ENCODE measurements at regions not wholly inside any gene's neighbourhood (a gene's known extent, or its start where the extent isn't known, plus 50 kb on each side); places are given as distances from the start of the nearest gene placed in this dataset.
A peak's percentile ranks its signal among the peaks of the same experiment; 100 is the strongest.

DNA sequence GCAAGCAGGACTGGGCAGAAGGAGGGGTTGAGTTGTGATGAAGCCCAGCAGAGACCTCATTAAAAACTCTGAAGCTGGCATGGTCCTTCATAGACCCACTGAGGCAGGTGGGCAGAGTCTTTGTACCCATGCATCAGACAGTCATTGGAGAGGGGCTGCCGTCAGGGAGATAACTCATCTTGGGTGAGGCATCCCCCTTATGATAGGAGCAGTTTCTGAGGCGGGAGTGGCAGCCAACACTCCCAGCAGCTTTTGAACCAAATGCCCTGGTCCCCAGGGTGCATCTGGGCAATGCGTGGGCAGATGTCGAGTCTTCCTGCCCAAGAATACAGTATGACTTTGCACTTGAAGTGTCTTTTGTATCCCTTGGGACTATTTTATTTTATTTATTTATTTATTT, 68.1 kb downstream of the HTR5A start:
- TF ChIP-seq, protein P1, sequence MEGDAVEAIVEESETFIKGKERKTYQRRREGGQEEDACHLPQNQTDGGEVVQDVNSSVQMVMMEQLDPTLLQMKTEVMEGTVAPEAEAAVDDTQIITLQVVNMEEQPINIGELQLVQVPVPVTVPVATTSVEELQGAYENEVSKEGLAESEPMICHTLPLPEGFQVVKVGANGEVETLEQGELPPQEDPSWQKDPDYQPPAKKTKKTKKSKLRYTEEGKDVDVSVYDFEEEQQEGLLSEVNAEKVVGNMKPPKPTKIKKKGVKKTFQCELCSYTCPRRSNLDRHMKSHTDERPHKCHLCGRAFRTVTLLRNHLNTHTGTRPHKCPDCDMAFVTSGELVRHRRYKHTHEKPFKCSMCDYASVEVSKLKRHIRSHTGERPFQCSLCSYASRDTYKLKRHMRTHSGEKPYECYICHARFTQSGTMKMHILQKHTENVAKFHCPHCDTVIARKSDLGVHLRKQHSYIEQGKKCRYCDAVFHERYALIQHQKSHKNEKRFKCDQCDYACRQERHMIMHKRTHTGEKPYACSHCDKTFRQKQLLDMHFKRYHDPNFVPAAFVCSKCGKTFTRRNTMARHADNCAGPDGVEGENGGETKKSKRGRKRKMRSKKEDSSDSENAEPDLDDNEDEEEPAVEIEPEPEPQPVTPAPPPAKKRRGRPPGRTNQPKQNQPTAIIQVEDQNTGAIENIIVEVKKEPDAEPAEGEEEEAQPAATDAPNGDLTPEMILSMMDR (IDR thresholded peaks at IDR 0.05) = no peak
- TF ChIP-seq EP300 (IDR thresholded peaks at IDR 0.05) (no peak), POLR2A (IDR thresholded peaks at IDR 0.05; ENCODE audit: low read depth) (no peak), POLR2AphosphoS5 (IDR thresholded peaks at IDR 0.05) (no peak)
- H3K9me3 ChIP-seq = no peaks in the 10 kb centered on the region
- no peaks in the 10 kb centered on the region for H3K4me1 ChIP-seq
- intact Hi-C loops (cut with DNase I) = no loop called here
- H3K27ac ChIP-seq (replicated peaks in 1 of 4) = no peak overlapping the region
- 95% methylated on average over 4 of the region's 4 CpGs for WGBS
- no peaks in the 10 kb centered on the region for H3K36me3 ChIP-seq
- no peak overlapping the region for H3K4me3 ChIP-seq
- H3K27me3 ChIP-seq = peaks cover 0 to 43% (median 0%) of the 10 kb centered on the region in 4 donors
- DNase-seq (ENCODE audit: extremely low spot score) = peak; percentile 53

GRCh38 chr7:155141562-155141961, 71.4 kb downstream of the HTR5A start:
- TF ChIP-seq POLR2A (IDR thresholded peaks at IDR 0.05; ENCODE audit: low read depth) (no peak), EP300 (IDR thresholded peaks at IDR 0.05) (no peak), POLR2AphosphoS5 (IDR thresholded peaks at IDR 0.05) (no peak)
- TF ChIP-seq, protein P1 (IDR thresholded peaks at IDR 0.05) = no peak
- Histone ChIP-seq H3K36me3 (no peaks in the 10 kb centered on the region), H3K27me3 (peaks cover 0 to 52% (median 0%) of the 10 kb centered on the region in 4 donors), H3K27ac (replicated peaks in 1 of 4) (no peak overlapping the region), H3K9me3 (no peaks in the 10 kb centered on the region), H3K4me1 (no peaks in the 10 kb centered on the region), H3K4me3 (no peak overlapping the region)
- WGBS = 22% methylated on average over 5 of the region's 5 CpGs
- DNase-seq (ENCODE audit: extremely low spot score) = no peak
- intact Hi-C loops (cut with DNase I) = no loop called here

- H3K4me1 ChIP-seq = no peaks in the 10 kb centered on the region
- H3K9me3 ChIP-seq = no peaks in the 10 kb centered on the region
- WGBS = 72% methylated on average over 9 of the region's 9 CpGs
- no peak overlapping the region for H3K27ac ChIP-seq (replicated peaks in 1 of 4)
- H3K36me3 ChIP-seq = no peaks in the 10 kb centered on the region
- peaks cover 0 to 45% (median 0%) of the 10 kb centered on the region in 4 donors for H3K27me3 ChIP-seq
- H3K4me3 ChIP-seq = no peak overlapping the region
- no peak for TF ChIP-seq EP300 (IDR thresholded peaks at IDR 0.05)
- TF ChIP-seq POLR2AphosphoS5 (IDR thresholded peaks at IDR 0.05) = no peak
- no peak for TF ChIP-seq POLR2A (IDR thresholded peaks at IDR 0.05; ENCODE audit: low read depth)
- TF ChIP-seq, protein P1 (IDR thresholded peaks at IDR 0.05) = no peak
- intact Hi-C loops (cut with DNase I) = no loop called here
- DNase-seq (ENCODE audit: extremely low spot score) = peak; percentile 74
These were observed 73.3 kb downstream of the HTR5A start for GRCh38 chr7:155143381-155143780.

- no peak overlapping the region for H3K27ac ChIP-seq (replicated peaks in 1 of 4)
- H3K36me3 ChIP-seq = no peaks in the 10 kb centered on the region
- WGBS = 53% methylated on average over 6 of the region's 6 CpGs
- TF ChIP-seq, protein P1 (IDR thresholded peaks at IDR 0.05) = no peak
- TF ChIP-seq POLR2AphosphoS5 (IDR thresholded peaks at IDR 0.05) (no peak), EP300 (IDR thresholded peaks at IDR 0.05) (no peak), POLR2A (IDR thresholded peaks at IDR 0.05; ENCODE audit: low read depth) (no peak)
- no peak overlapping the region for H3K4me3 ChIP-seq
- DNase-seq (ENCODE audit: extremely low spot score) = peak; percentile 62
- no peaks in the 10 kb centered on the region for H3K4me1 ChIP-seq
- H3K27me3 ChIP-seq = peaks cover 0 to 41% (median 0%) of the 10 kb centered on the region in 4 donors
- no peaks in the 10 kb centered on the region for H3K9me3 ChIP-seq
- intact Hi-C loops (cut with DNase I) = no loop called here
These were observed 74.2 kb downstream of the HTR5A start for GRCh38 chr7:155144371-155144770.
